Adrenal gland (tissue), 5 donors: ENCODE measurements at regions not wholly inside any gene's neighbourhood (a gene's known extent, or its start where the extent isn't known, plus 50 kb on each side); places are given as distances from the start of the nearest gene placed in this dataset.

Experiments
- CTCF ChIP-seq, 6 experiments: fragments of 450-650 bp in 4 of 6; fragments of 200-600 bp in 2 of 6; sonication (generic) in 1 of 6; IDR thresholded peaks; 1 replicate in 5 of 6; 2 replicates in 1 of 6; pipeline versions ENCODE4 v1.5.1 to v1.8.0; 2016 to 2021; ENCODE audit warnings: antibody characterized with exemption in 6 of 6, mild to moderate bottlenecking in 2 of 6, moderate library complexity in 1 of 6
- POLR2A ChIP-seq, 2 donors: fragments of 450-650 bp; IDR thresholded peaks; one replicate each; pipeline ENCODE4 v1.6.1; 2017; ENCODE audit warnings: antibody characterized with exemption in 2 of 2, mild to moderate bottlenecking in 2 of 2, moderate library complexity in 1 of 2
- donor health status: DM: no; HTN: no; CAD: no.

- TF ChIP-seq CTCF (IDR thresholded peaks at IDR 0.05) (no peak), POLR2A (IDR thresholded peaks at IDR 0.05) (no peak)
Measured at GRCh38 chr1:166588741-166589140, 250.5 kb upstream of the POGK start.
